ENCODE measurements at regions not wholly inside any gene's neighbourhood (a gene's known extent, or its start where the extent isn't known, plus 50 kb on each side); places are given as distances from the start of the nearest gene placed in this dataset.

DNA sequence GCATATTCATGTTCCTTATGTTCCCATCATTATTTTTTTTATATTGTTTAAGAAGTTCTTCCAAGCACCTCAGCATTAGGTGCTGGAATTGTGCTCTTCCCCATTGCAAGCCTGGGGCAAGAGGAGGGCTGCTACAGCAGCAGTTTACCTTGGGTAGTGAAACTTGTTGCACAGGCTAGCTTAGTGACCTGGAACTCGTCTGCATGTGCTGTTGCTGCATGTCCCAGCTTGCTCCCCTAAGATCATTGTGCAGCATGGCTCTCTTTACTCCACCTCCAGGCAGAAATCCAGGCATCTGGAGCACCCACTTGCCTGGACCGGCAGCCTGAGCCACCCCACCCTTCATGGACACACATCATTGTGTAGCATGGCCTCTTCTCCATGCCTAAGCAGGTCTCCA, 776.0 kb downstream of the GLUD2 start:
- TF ChIP-seq CTCF (IDR thresholded peaks at IDR 0.05; ENCODE audit: low read length, missing control alignments): no peak
- no peak overlapping the region for H3K4me3 ChIP-seq (replicated peaks; ENCODE audit: low read depth, low read length)
- DNase-seq (ENCODE audit: low read depth): no peak

DNA sequence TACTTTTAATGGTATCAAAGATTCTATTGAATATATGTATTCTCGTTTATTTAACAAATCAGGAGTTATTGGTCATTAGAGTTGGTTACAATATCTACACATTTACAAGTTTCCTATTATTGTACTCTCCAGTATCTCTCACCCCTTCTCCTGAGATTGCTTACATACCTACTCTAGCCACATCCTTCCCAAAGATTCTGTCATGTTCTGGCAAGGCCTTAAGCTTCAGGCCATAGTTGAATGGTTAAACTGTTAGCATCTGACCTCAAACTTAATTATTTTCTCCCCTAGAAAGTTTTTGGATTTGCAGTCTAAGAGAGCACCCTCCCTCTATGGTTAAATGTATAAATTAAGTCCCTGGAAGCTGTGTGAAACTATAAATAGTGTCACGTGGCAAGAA, 784.2 kb downstream of the GLUD2 start:
- no peak overlapping the region for H3K4me3 ChIP-seq (replicated peaks; ENCODE audit: low read depth, low read length)
- DNase-seq (ENCODE audit: low read depth): peak; percentile 7
- TF ChIP-seq CTCF (IDR thresholded peaks at IDR 0.05; ENCODE audit: low read length, missing control alignments): no peak

DNA sequence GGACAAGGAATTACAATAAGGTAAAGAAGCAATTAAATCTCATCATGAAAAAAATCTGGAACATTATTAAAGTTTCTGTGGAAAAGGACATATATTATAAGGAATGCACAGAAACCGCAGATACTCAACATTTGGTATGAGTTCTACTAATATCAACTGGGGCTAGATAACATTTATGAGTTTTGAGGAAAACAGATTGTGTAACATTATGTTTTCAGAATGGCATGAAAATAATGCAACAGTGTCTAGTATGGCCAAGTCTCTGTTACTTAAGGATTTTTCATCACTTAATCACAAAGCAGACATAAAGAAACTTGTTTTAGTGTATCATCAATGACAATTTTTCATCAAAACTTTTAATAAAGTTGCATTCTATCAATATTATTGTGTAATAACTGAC, 785.0 kb downstream of the GLUD2 start:
- no peak for TF ChIP-seq CTCF (IDR thresholded peaks at IDR 0.05; ENCODE audit: low read length, missing control alignments)
- DNase-seq (ENCODE audit: low read depth): peak; percentile 19
- no peak overlapping the region for H3K4me3 ChIP-seq (replicated peaks; ENCODE audit: low read depth, low read length)

DNA sequence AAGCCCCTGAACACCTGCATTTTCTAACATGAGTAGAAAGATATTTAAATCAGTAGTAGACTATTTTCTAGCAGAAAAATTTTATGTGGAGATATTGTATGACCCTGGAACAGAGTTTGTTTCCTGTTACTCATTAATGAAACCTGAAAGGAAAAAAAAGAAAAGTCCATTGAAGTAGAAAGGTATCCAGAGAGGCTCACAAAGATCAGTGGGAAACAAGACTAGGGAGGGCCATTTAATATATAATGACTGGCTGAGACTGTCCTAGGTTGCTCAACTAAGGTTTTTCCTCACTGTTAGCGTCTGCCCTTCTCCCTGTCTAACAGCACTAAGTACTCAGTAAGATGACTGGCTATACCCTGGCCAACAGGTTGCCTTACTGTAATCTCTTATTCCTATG, 788.6 kb downstream of the GLUD2 start:
- no peak overlapping the region for H3K4me3 ChIP-seq (replicated peaks; ENCODE audit: low read depth, low read length)
- no peak for DNase-seq (ENCODE audit: low read depth)
- no peak for TF ChIP-seq CTCF (IDR thresholded peaks at IDR 0.05; ENCODE audit: low read length, missing control alignments)

- H3K4me3 ChIP-seq (replicated peaks; ENCODE audit: low read depth, low read length): no peak overlapping the region
- TF ChIP-seq CTCF (IDR thresholded peaks at IDR 0.05; ENCODE audit: low read length, missing control alignments): no peak
- peak; percentile 44 for DNase-seq (ENCODE audit: low read depth)
Observed at GRCh38 chrX:121851033-121851432, 803.6 kb downstream of the GLUD2 start.

- no peak for DNase-seq (ENCODE audit: low read depth)
- no peak for TF ChIP-seq CTCF (IDR thresholded peaks at IDR 0.05; ENCODE audit: low read length, missing control alignments)
- no peak overlapping the region for H3K4me3 ChIP-seq (replicated peaks; ENCODE audit: low read depth, low read length)
Observed at GRCh38 chrX:121853762-121854613, 806.6 kb downstream of the GLUD2 start.

GRCh38 chrX:121854614-121854911, 807.2 kb downstream of the GLUD2 start:
- no peak overlapping the region for H3K4me3 ChIP-seq (replicated peaks; ENCODE audit: low read depth, low read length)
- no peak for DNase-seq (ENCODE audit: low read depth)
- TF ChIP-seq CTCF (IDR thresholded peaks at IDR 0.05; ENCODE audit: low read length, missing control alignments): no peak

Data from fibroblast of pulmonary artery (primary cell).